Endothelial cell of umbilical vein (primary cell): ENCODE measurements at regions not wholly inside any gene's neighbourhood (a gene's known extent, or its start where the extent isn't known, plus 50 kb on each side); places are given as distances from the start of the nearest gene placed in this dataset.

Experiments
- BruUV-seq: library from RNA; stranded (reverse); fragments of 400-500 nt; replicated peaks from 2 replicates; lab custom pipeline; 2021; lab: Mats Ljungman, UMichigan
- CTCF ChIA-PET: fragments of 300-600, 350-600 bp; sonication (Branson Sonifier 250); formaldehyde crosslinking; loops from one replicate; lab custom pipeline; 2021; ENCODE audit warnings: antibody characterized with exemption, inconsistent platforms; lab: Charles Lee
- POLR2A ChIA-PET: fragments of 300-600, 350-600 bp; sonication (Branson Sonifier 250); formaldehyde crosslinking; loops from one replicate; lab custom pipeline; 2021; ENCODE audit warnings: antibody characterized with exemption, inconsistent platforms; lab: Charles Lee
- DNase-seq: peaks from one replicate; pipeline ENCODE4 v3.0.0-alpha.2; 2011; ENCODE audit warnings: low read depth, low spot score
- FAIRE-seq: peaks from 2 replicates; lab custom pipeline; 2011; peaks lifted over from hg19 to GRCh38; lab: Jason Lieb, UNC
- H2AFZ ChIP-seq: 2 replicates; pipeline ENCODE4 v1.6.0; 2012; ENCODE audit warnings: low read depth, low read length, control low read depth, inconsistent platforms
- H3K27ac ChIP-seq: 2 replicates; pipeline ENCODE4 v1.5.1; 2011; ENCODE audit warnings: low read depth, mild to moderate bottlenecking, control low read depth, low read length, moderate library complexity; ENCODE audit not compliant: insufficient read depth
- H3K27me3 ChIP-seq, 2 experiments: 2 replicates each; pipeline versions ENCODE4 v1.6.0 to v1.6.1; 2011; ENCODE audit warnings: low read length in 2 of 2, mixed read lengths in 1 of 2; ENCODE audit not compliant: control insufficient read depth in 2 of 2, insufficient read depth in 2 of 2
- H3K36me3 ChIP-seq, 2 experiments: 2 replicates in 1 of 2; 3 replicates in 1 of 2; pipeline ENCODE4 v1.5.1; 2011; ENCODE audit warnings: low read length in 2 of 2, mild to moderate bottlenecking in 1 of 2, moderate library complexity in 1 of 2; ENCODE audit not compliant: control insufficient read depth in 2 of 2, insufficient read depth in 2 of 2; ENCODE audit errors: extremely low read depth in 1 of 2
- H3K4me1 ChIP-seq: 3 replicates; pipeline ENCODE4 v1.5.1; 2011; ENCODE audit warnings: mild to moderate bottlenecking, low read length; ENCODE audit not compliant: control insufficient read depth, insufficient read depth; ENCODE audit errors: extremely low read depth
- H3K4me2 ChIP-seq: 2 replicates; pipeline ENCODE4 v1.6.1; 2011; ENCODE audit warnings: low read length, control low read depth, mixed read lengths; ENCODE audit not compliant: insufficient read depth
- H3K4me3 ChIP-seq, 3 experiments: fragments of 200-600 bp in 1 of 3; sonication (generic), shearing (Covaris generic) in 1 of 3; replicated peaks in 1 of 3; 2 replicates each; pipeline ENCODE4 v1.5.1; 2011 to 2016; ENCODE audit warnings: control low read depth in 3 of 3, low read length in 3 of 3, mild to moderate bottlenecking in 2 of 3, inconsistent platforms in 1 of 3, low read depth in 1 of 3, moderate library complexity in 1 of 3; ENCODE audit not compliant: insufficient read depth in 1 of 3
- H3K79me2 ChIP-seq: 2 replicates; pipeline ENCODE4 v1.6.0; 2012; ENCODE audit warnings: low read length, inconsistent platforms; ENCODE audit not compliant: control insufficient read depth, insufficient read depth
- H3K9ac ChIP-seq: replicated peaks from 2 replicates; pipeline ENCODE3; 2011; ENCODE audit warnings: low read length, control low read depth; ENCODE audit not compliant: insufficient read depth; ENCODE audit errors: extremely low read depth
- H3K9me1 ChIP-seq: replicated peaks from 3 replicates; pipeline ENCODE4 v1.6.0; 2011; ENCODE audit warnings: mild to moderate bottlenecking, low read length; ENCODE audit not compliant: control insufficient read depth, insufficient read depth; ENCODE audit errors: extremely low read depth
- H3K9me3 ChIP-seq: replicated peaks from 2 replicates; pipeline ENCODE4 v1.5.1; 2012; ENCODE audit warnings: low read length, inconsistent platforms; ENCODE audit not compliant: control insufficient read depth, insufficient read depth
- H4K20me1 ChIP-seq: replicated peaks from 2 replicates; pipeline ENCODE3; 2011; ENCODE audit warnings: mild to moderate bottlenecking, low read length; ENCODE audit not compliant: control insufficient read depth, insufficient read depth; ENCODE audit errors: extremely low read depth
- CTCF ChIP-seq, 2 donors: IDR thresholded peaks; 1 replicate in 1 of 2; 2 replicates in 1 of 2; pipeline ENCODE4 v1.5.1; 2011; ENCODE audit warnings: low read length in 2 of 2, mild to moderate bottlenecking in 2 of 2, moderate library complexity in 2 of 2, control low read depth in 1 of 2, inconsistent platforms in 1 of 2, low read depth in 1 of 2; ENCODE audit not compliant: insufficient read depth in 1 of 2; ENCODE audit errors: extremely low read depth in 1 of 2
- EZH2 ChIP-seq: IDR thresholded peaks from 2 replicates; pipeline ENCODE4 v1.6.1; 2012; ENCODE audit warnings: borderline replicate concordance, low read depth, mild to moderate bottlenecking, moderate library complexity, low read length, inconsistent platforms; ENCODE audit not compliant: severe bottlenecking
- FOS ChIP-seq: IDR thresholded peaks from 2 replicates; pipeline ENCODE4 v1.6.1; 2011; ENCODE audit warnings: mild to moderate bottlenecking, low read length, moderate library complexity, borderline replicate concordance; ENCODE audit not compliant: insufficient read depth
- GATA2 ChIP-seq: IDR thresholded peaks from 2 replicates; pipeline ENCODE4 v1.7.0; 2011; ENCODE audit warnings: low read depth, mild to moderate bottlenecking, moderate library complexity, mixed read lengths, low read length; ENCODE audit not compliant: insufficient read length, insufficient read depth
- MAX ChIP-seq: IDR thresholded peaks from 2 replicates; pipeline ENCODE4 v1.6.1; 2011; ENCODE audit not compliant: insufficient read depth, insufficient read length
- MYC ChIP-seq: IDR thresholded peaks from one replicate; pipeline ENCODE4 v1.6.1; 2011; ENCODE audit warnings: mild to moderate bottlenecking, low read depth, low read length
- POLR2A ChIP-seq: IDR thresholded peaks from 2 replicates; pipeline ENCODE4 v1.6.1; 2012; ENCODE audit warnings: low read depth, mild to moderate bottlenecking, control low read depth, low read length
- POLR2AphosphoS5 ChIP-seq: IDR thresholded peaks from 2 replicates; pipeline ENCODE4 v1.6.1; 2012; ENCODE audit warnings: low read depth, mild to moderate bottlenecking, control low read depth, low read length, moderate library complexity; ENCODE audit not compliant: insufficient read depth
- dilution Hi-C: fragments of 300-500 bp; cut with MboI; formaldehyde crosslinking; loops from one replicate; pipeline ENCODE4 v1.15.0; 2019; ENCODE audit warnings: low sequenced_read_pairs; ENCODE audit not compliant: extremely low pct_ligation_motif_present
- intact Hi-C: fragments of 100-400 bp; cut with micrococcal nuclease; formaldehyde crosslinking; loops from one replicate; pipeline ENCODE4 v1.10.0; 2022

GRCh38 chr7:69211336-69211735 lies 386.9 kb upstream of the AUTS2 start:
- dilution Hi-C loops (no loop called here), intact Hi-C loops (no loop called here)
- Histone ChIP-seq H2AFZ (no peak overlapping the region), H3K27ac (no peak overlapping the region), H3K9me3 (no peaks in the 10 kb centered on the region), H3K9me1 (no peaks in the 10 kb centered on the region), H3K9ac (no peak overlapping the region), H3K79me2 (no peaks in the 10 kb centered on the region), H3K4me1 (no peaks in the 10 kb centered on the region), H3K4me3 (no peak overlapping the region), H3K36me3 (no peaks in the 10 kb centered on the region), H3K4me2 (no peak overlapping the region), H4K20me1 (no peaks in the 10 kb centered on the region), H3K27me3 (no peaks in the 10 kb centered on the region)
- no TSS peak for BruUV-seq
- TF ChIP-seq POLR2AphosphoS5 (no peak), POLR2A (no peak), EZH2 (no peak), MYC (no peak), MAX (no peak), FOS (no peak), CTCF (IDR thresholded peaks at IDR 0.05; ENCODE audit: extremely low read depth in 1 of 2, insufficient read depth in 1 of 2, low read depth in 1 of 2, low read length in 2 of 2) (no peak), GATA2 (no peak)
- FAIRE-seq, result no peak
- ChIA-PET CTCF (no interaction called here), POLR2A (no interaction called here)
- no peak for DNase-seq
